Activated T-helper 2 cell treated with anti-CD3 and anti-CD28 coated beads, Interferon-gamma antibody, Interleukin-2, Interleukin-4, amounts not matched to agents 10 μg/mL and 5 μg/mL and 100 μg/mL, durations not matched to agents 14 hours and 24 hours and 36 hours (primary cell): ENCODE measurements at regions not wholly inside any gene's neighbourhood (a gene's known extent, or its start where the extent isn't known, plus 50 kb on each side); places are given as distances from the start of the nearest gene placed in this dataset.
"Not testable (repeated sequence)": the region's sequence is repeated elsewhere in the genome, so short reads cannot be mapped to it uniquely, and the experiment has no call there.

Source experiments
- DNase-seq: peaks from one replicate; pipeline ENCODE4 v3.0.0; 2021; ENCODE audit warnings: low spot score
- H3K27ac Mint-ChIP-seq: one replicate; pipeline ENCODE4 v1.8.0; 2021; ENCODE audit warnings: mixed read lengths
- H3K27me3 Mint-ChIP-seq: one replicate; pipeline ENCODE4 v1.8.0; 2021; ENCODE audit warnings: low read depth, mixed read lengths
- H3K36me3 Mint-ChIP-seq: one replicate; pipeline ENCODE4 v1.8.0; 2021; ENCODE audit warnings: low read depth, mixed read lengths
- H3K4me1 Mint-ChIP-seq: one replicate; pipeline ENCODE4 v1.8.0; 2021; ENCODE audit warnings: low read depth, mixed read lengths
- H3K4me3 Mint-ChIP-seq: one replicate; pipeline ENCODE4 v1.8.0; 2021; ENCODE audit warnings: low read depth, mild to moderate bottlenecking, moderate library complexity, mixed read lengths
- H3K9me3 Mint-ChIP-seq: one replicate; pipeline ENCODE4 v1.8.0; 2021; ENCODE audit warnings: mixed read lengths
- intact Hi-C: fragments of 100-400 bp; cut with micrococcal nuclease; formaldehyde crosslinking; loops from one replicate; pipeline ENCODE4 v1.15.1; 2023

DNA sequence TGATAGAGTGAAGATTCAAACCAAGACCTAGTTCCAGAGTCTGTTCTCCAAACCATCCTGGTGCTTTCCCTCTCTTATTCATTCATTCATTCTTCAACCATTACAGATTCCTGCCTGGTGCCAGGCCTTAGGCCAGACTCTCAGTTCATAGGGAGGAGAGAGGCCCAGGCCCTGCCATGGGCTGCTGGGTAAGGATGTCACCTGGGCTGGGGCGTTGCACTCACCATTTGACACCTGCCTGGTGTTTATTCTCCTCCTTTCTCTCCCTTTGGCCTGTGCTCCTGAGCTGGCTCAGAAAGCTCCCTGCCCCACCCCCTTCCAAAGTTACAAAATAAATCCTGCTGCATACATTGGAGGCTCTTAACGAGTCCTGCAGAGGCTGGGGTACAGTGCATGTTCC is 549.8 kb downstream of the MATN1 start:
- H3K27ac Mint-ChIP-seq, result no peak overlapping the region

DNA sequence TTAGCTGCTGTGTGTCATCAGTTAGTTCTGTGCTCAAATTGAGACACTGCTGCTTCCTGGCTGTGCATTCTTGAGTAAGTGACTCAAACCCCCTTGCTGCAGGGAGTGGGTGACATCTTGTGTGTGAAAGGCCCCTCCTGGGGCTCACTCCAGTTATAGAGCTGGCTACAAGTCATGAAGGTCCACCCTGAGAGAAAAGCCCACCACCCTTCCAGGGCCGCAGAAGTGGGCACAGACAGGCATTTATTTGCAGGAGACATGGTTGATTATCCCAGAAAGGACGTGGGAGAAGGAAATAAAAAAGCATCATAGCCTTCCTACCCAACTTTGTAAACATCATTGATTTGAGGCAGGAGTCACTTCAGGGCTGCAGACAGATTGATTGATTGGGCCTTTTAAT is 550.6 kb downstream of the MATN1 start:
- DNase-seq, result no peak
- Mint-ChIP-seq H3K27ac (no peak overlapping the region), H3K4me3 (no peak overlapping the region), H3K4me1 (no peaks in the 10 kb centered on the region), H3K27me3 (peaks cover 25% of the 10 kb centered on the region), H3K9me3 (no peaks in the 10 kb centered on the region), H3K36me3 (no peaks in the 10 kb centered on the region)
- intact Hi-C loops, result no loop called here

More for the DNA sequence above, 549.8 kb downstream of the MATN1 start:
- Mint-ChIP-seq H3K36me3 (no peaks in the 10 kb centered on the region), H3K4me1 (no peaks in the 10 kb centered on the region), H3K9me3 (no peaks in the 10 kb centered on the region), H3K27me3 (peaks cover 23% of the 10 kb centered on the region), H3K4me3 (no peak overlapping the region)
- intact Hi-C loops, result no loop called here
- DNase-seq, result no peak

DNA sequence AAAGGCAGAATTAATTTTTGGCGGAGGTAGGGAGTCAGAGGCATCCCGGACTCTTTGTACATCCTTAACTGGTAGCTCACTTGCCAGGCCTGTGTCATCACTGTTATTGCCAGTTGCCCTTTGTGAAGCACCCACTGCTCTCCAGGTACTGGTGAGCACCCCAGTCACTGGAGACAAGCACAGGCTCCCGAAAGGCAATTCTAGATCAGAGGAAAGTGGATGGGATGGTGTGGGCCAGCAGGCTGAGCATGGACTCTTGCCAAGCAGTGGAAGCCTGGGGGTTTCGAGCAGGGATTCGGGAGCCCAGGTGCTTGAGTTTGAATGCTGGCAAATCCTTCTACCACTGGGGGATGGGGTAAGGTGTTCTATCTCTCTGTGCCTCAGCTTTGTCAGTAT is 551.1 kb downstream of the MATN1 start:
- no peaks in the 10 kb centered on the region for H3K36me3 Mint-ChIP-seq
- H3K9me3 Mint-ChIP-seq, result no peaks in the 10 kb centered on the region
- H3K27ac Mint-ChIP-seq, result no peak overlapping the region
- no peak for DNase-seq
- H3K4me1 Mint-ChIP-seq, result no peaks in the 10 kb centered on the region
- H3K27me3 Mint-ChIP-seq, result peaks cover 25% of the 10 kb centered on the region
- intact Hi-C loops, result no loop called here
- no peak overlapping the region for H3K4me3 Mint-ChIP-seq

DNA sequence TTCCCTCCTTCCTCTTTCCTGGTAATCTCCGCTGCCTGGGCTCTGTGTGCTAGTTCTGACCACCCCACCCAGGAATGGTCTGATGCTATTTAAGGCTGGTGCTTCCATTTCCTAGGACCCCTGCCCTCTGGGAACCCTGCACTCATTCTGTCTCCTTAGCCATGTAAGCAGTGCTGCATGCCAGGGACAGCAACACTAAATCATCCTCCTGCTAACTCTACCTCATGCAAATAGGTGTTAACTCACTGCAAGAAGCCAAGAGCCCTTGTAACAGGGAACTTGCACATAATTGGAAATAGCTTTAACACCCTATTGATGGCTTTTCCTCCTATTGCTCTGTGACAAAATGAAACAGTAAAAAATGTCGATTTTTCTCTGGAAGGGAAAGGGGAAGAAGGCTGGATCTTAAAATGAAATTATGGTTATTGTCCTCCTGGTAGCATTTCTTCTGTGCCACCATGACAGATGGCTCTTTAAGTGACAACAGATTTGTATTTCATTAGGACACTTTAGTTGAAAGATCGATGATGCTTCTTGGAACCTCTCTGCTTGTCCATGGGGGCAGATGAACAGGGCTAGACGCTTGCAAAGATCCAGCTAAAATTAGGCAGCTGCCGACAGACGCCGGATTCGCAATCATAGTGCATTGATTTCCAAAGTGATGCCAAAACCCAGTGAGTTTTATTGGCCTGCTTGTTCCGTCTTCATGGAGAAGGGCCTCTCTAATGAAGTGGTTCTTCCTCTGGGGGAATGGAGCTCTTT is 551.7 kb downstream of the MATN1 start:
- no peak overlapping the region for H3K4me3 Mint-ChIP-seq
- H3K27me3 Mint-ChIP-seq, result peaks cover 27% of the 10 kb centered on the region
- H3K4me1 Mint-ChIP-seq, result no peaks in the 10 kb centered on the region
- no peak overlapping the region for H3K27ac Mint-ChIP-seq
- no peak for DNase-seq
- no peaks in the 10 kb centered on the region for H3K36me3 Mint-ChIP-seq
- no peaks in the 10 kb centered on the region for H3K9me3 Mint-ChIP-seq
- intact Hi-C loops, result no loop called here

DNA sequence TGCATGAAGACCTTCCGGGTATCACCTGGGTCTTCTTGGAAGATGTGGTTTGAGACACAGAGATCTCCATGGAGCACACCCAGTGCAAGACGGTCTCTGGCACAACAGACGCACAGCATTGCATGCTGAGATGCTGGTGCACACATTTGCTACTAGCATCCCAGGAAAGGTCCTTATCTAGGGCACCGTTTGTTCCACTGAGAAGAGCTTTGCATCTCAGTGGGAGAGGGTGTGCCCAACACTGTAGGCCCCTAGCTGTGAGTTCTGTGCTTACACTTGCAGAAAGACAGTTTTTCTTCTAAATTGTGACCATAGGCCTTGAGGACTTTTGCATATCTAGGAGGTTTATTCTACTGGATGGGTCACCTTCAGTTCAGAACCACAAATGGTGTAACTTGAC is 554.1 kb downstream of the MATN1 start:
- intact Hi-C loops, result no loop called here
- DNase-seq, result no peak
- no peaks in the 10 kb centered on the region for H3K9me3 Mint-ChIP-seq
- no peaks in the 10 kb centered on the region for H3K36me3 Mint-ChIP-seq
- H3K27me3 Mint-ChIP-seq, result peaks cover 22% of the 10 kb centered on the region
- no peak overlapping the region for H3K27ac Mint-ChIP-seq
- H3K4me3 Mint-ChIP-seq, result no peak overlapping the region
- H3K4me1 Mint-ChIP-seq, result no peaks in the 10 kb centered on the region

DNA sequence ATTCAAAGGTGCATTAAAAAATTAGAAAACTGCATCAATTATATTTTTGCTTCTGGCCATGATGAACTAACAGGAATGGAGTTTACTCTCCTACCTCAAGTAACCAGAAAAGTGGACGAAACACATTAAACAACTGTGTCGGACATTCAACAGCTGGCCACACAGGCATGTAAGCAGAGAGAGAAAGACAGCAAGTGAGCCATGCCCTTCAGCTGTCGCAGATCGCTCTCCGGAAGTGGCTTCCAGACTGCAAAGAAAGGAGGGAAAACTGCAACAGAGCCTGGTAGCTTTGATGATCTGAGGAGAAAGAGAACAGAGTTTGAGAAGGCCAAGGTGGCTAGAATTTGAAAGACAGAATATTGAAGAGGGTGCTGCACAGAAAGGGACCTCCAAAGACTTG is 557.2 kb downstream of the MATN1 start:
- Mint-ChIP-seq H3K27ac (no peak overlapping the region), H3K9me3 (no peaks in the 10 kb centered on the region), H3K4me3 (no peak overlapping the region), H3K36me3 (no peaks in the 10 kb centered on the region), H3K4me1 (no peaks in the 10 kb centered on the region), H3K27me3 (peaks cover 19% of the 10 kb centered on the region)
- intact Hi-C loops, result loop anchor here (2.0 kb wide), 1 partner anchor 67 kb away; no protein-coding TSS in a partner anchor
- DNase-seq, result no peak

DNA sequence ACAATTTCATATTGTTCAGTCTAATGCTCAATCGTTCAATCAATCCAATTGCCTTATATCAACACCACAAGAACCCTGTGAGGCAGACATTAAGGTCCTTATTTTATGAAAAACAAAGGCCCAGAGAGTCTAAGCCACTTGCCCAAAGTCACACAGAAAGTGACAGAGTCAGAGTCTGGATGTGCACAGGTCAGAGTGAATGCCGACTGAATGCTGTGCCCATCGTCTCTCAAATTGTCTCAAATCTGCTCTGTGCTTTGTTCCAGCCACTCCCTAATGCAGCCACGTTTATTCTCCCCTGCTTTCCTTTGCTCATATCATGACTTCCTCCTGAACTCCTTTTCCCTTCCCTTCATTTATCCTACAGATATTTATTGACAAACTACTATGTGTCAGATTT is 558.3 kb downstream of the MATN1 start:
- Mint-ChIP-seq H3K27ac (no peak overlapping the region), H3K9me3 (no peaks in the 10 kb centered on the region), H3K27me3 (peaks cover 19% of the 10 kb centered on the region), H3K36me3 (no peaks in the 10 kb centered on the region), H3K4me1 (no peaks in the 10 kb centered on the region), H3K4me3 (no peak overlapping the region)
- intact Hi-C loops, result no loop called here
- DNase-seq, result no peak

DNA sequence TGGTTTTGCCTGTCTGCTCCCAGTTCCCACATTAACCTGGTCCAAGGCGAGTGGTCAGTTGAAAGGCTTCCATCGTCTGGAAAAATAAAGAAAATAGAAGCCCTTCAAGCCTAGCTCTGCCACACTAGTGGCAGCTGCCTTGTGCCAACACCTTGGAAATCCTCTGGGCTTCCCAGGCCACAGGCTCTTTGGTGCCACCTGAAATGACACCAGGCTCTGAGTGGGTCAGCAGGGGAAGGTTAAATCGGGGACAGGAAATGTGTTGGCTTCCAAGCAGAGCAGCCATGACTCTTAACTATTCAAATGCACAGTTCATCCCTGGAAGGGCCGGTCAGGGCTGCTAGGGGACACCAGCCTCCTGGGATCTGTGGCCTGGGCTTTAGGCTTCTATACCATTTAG is 558.7 kb downstream of the MATN1 start:
- Mint-ChIP-seq H3K9me3 (no peaks in the 10 kb centered on the region), H3K27ac (no peak overlapping the region), H3K36me3 (no peaks in the 10 kb centered on the region), H3K27me3 (peaks cover 19% of the 10 kb centered on the region), H3K4me3 (no peak overlapping the region), H3K4me1 (no peaks in the 10 kb centered on the region)
- intact Hi-C loops, result no loop called here
- DNase-seq, result no peak

DNA sequence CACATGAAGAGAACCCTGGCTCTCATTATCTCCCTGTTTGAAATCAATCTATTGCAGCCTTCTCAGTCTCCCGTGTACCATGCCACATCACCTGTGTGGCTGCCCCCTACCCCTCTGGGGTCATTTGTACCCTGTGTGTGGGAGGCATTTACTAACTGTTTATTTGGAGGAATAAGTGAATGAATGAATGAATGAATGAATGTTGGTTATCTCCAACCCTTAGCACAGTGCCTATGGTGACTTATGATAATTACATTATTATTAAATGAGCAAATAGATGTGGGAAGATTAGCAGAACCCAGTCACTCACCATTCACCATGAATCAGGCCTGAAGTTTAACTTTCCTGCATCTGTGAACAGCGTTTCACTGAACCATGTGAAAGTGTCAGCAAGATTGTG is 560.8 kb downstream of the MATN1 start:
- H3K36me3 Mint-ChIP-seq, result no peaks in the 10 kb centered on the region
- H3K27me3 Mint-ChIP-seq, result peaks cover 16% of the 10 kb centered on the region
- H3K27ac Mint-ChIP-seq, result no peak overlapping the region
- no peak overlapping the region for H3K4me3 Mint-ChIP-seq
- DNase-seq, result no peak
- intact Hi-C loops, result no loop called here
- H3K4me1 Mint-ChIP-seq, result no peaks in the 10 kb centered on the region
- H3K9me3 Mint-ChIP-seq, result no peaks in the 10 kb centered on the region

DNA sequence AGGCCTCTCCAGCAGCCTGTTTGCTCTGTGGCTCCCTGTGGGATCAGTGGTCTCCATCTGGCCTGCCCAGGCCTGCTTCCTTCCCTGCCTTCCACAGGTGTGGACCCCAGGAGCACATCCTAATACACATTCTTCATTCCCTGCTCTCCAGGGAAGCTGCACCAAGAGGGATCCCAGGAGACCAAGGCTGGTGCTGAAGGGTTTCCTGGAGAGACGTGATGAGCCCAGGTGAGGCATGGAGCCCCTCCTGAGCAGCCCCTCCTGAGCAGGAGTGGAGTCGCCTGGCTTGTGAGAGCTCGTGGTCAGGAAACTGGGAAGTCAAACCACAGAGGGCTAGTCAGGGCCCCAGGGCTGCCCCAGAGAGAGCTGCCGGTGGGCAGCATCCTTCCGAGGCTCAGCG is 561.4 kb downstream of the MATN1 start:
- H3K4me3 Mint-ChIP-seq, result no peak overlapping the region
- H3K36me3 Mint-ChIP-seq, result no peaks in the 10 kb centered on the region
- no peak for DNase-seq
- intact Hi-C loops, result no loop called here
- H3K9me3 Mint-ChIP-seq, result no peaks in the 10 kb centered on the region
- no peak overlapping the region for H3K27ac Mint-ChIP-seq
- no peaks in the 10 kb centered on the region for H3K4me1 Mint-ChIP-seq
- peaks cover 11% of the 10 kb centered on the region for H3K27me3 Mint-ChIP-seq

DNA sequence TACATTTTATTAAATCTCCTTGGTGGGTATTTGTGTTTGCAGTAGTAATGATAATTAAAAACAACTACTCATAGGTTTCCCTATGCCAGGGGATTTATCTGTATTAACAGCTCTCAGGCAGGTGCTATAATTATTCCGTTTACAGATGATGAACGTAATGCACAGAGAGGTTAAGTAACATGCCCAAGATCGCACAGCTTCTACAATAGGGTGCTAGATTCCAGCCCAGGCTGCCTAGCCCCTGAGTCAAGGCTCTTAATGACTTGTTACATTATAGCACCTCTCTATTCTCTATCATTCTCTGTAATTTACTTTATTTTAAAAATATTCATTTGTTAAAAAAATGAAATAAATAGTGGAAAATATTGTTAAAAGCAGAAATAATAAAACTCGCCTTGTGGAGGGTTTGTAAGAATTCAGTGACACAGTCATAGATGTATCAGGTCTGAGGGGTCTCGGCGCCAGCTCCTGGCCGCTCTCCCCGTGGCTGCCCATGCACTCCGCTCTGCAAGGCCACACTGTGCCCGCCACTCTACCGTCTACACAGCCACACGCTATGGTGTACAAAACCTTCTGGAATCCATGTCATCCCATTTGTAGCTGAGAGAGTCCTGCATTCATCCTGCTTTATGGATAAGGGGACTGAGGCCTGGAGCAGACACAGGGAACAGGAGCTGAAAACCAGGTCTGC is 562.2 kb downstream of the MATN1 start:
- H3K27me3 Mint-ChIP-seq, result peaks cover 3% of the 10 kb centered on the region
- intact Hi-C loops, result no loop called here
- no peaks in the 10 kb centered on the region for H3K36me3 Mint-ChIP-seq

DNA sequence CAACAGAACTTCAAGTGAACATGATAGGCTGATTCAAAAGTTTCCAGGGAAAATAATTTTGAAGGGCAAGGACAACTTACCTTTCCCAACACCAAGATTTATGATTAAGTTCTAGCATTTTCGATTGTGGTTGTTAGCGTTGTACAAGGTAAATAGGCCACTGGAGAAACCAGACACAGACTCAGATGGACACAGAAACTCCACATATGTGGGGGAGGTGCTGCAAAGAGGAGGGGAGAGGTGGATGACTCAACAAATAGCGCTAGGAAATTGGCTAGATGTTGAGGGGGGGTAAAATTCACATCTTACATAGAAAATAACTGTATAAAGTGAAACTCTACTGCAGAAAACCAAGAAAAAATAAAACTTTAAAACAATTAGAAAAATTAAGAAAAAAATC is 564.4 kb downstream of the MATN1 start:
- Mint-ChIP-seq H3K36me3 (no peaks in the 10 kb centered on the region), H3K27ac (no peak overlapping the region), H3K27me3 (no peaks in the 10 kb centered on the region), H3K4me1 (no peaks in the 10 kb centered on the region), H3K4me3 (no peak overlapping the region), H3K9me3 (no peaks in the 10 kb centered on the region)
- DNase-seq, result no peak
- intact Hi-C loops, result no loop called here

More for the DNA sequence above, 562.2 kb downstream of the MATN1 start:
- Mint-ChIP-seq H3K4me3 (no peak overlapping the region), H3K9me3 (no peaks in the 10 kb centered on the region), H3K27ac (no peak overlapping the region), H3K4me1 (no peaks in the 10 kb centered on the region)
- no peak for DNase-seq

DNA sequence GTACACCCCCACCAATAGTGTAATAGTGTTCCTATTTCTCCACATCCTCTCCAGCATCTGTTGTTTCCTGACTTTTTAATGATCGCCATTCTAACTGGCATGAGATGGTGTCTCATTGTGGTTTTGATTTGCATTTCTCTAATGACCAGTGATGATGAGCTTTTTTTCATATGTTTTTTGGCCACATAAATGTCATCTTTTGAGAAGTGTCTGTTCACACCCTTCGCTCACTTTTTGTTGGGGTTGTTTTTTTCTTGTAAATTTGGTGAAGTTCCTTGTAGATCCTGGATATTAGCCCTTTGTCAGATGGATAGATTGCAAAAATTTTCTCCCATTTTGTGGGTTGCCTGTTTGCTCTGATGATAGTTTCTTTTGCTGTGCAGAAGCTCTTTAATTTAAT is 567.7 kb downstream of the MATN1 start:
- H3K27me3 Mint-ChIP-seq, intact Hi-C loops, H3K9me3 Mint-ChIP-seq, H3K27ac Mint-ChIP-seq, DNase-seq, H3K4me3 Mint-ChIP-seq, H3K36me3 Mint-ChIP-seq, H3K4me1 Mint-ChIP-seq: not testable (repeated sequence)
